GM12864 (cell line): ENCODE measurements at regions not wholly inside any gene's neighbourhood (a gene's known extent, or its start where the extent isn't known, plus 50 kb on each side); places are given as distances from the start of the nearest gene placed in this dataset.

Experiments
- DNase-seq: peaks from one replicate; pipeline ENCODE4 v3.0.0-alpha.2; 2011; ENCODE audit warnings: low read depth
- H3K4me3 ChIP-seq: 2 replicates; pipeline ENCODE4 v1.5.1; 2011; ENCODE audit warnings: mild to moderate bottlenecking, low read depth, low read length, control low read depth
- CTCF ChIP-seq: IDR thresholded peaks from 2 replicates; pipeline ENCODE4 v1.5.1; 2011; ENCODE audit warnings: low read depth, mild to moderate bottlenecking, moderate library complexity, low read length, control low read depth, inconsistent platforms; ENCODE audit errors: missing control alignments

- no peak for TF ChIP-seq CTCF
- no peak for DNase-seq
- H3K4me3 ChIP-seq = no peak overlapping the region
Observed at GRCh38 chr21:16742741-16743140, 770.1 kb upstream of the CXADR start.

- H3K4me3 ChIP-seq = no peak overlapping the region
- no peak for DNase-seq
- TF ChIP-seq CTCF = no peak
Observed at GRCh38 chr21:16743317-16743716, 769.5 kb upstream of the CXADR start.

- no peak for DNase-seq
- no peak overlapping the region for H3K4me3 ChIP-seq
- TF ChIP-seq CTCF = no peak
Observed at GRCh38 chr21:16750926-16751325, 761.9 kb upstream of the CXADR start.

- DNase-seq = no peak
- no peak overlapping the region for H3K4me3 ChIP-seq
- no peak for TF ChIP-seq CTCF
Observed at GRCh38 chr21:16751695-16752474, 761.0 kb upstream of the CXADR start.

GRCh38 chr21:16752475-16752857, 760.4 kb upstream of the CXADR start:
- H3K4me3 ChIP-seq = no peak overlapping the region
- no peak for DNase-seq

GRCh38 chr21:16755061-16755460, 757.8 kb upstream of the CXADR start:
- DNase-seq = no peak
- no peak overlapping the region for H3K4me3 ChIP-seq
- no peak for TF ChIP-seq CTCF

More at GRCh38 chr21:16752475-16752857, 760.4 kb upstream of the CXADR start:
- TF ChIP-seq CTCF = no peak

- no peak overlapping the region for H3K4me3 ChIP-seq
- no peak for TF ChIP-seq CTCF
- no peak for DNase-seq
Observed at GRCh38 chr21:16767201-16767600, 745.6 kb upstream of the CXADR start.
